ENCODE measurements at regions not wholly inside any gene's neighbourhood (a gene's known extent, or its start where the extent isn't known, plus 50 kb on each side); places are given as distances from the start of the nearest gene placed in this dataset.
A peak's percentile ranks its signal among the peaks of the same experiment; 100 is the strongest.

DNA sequence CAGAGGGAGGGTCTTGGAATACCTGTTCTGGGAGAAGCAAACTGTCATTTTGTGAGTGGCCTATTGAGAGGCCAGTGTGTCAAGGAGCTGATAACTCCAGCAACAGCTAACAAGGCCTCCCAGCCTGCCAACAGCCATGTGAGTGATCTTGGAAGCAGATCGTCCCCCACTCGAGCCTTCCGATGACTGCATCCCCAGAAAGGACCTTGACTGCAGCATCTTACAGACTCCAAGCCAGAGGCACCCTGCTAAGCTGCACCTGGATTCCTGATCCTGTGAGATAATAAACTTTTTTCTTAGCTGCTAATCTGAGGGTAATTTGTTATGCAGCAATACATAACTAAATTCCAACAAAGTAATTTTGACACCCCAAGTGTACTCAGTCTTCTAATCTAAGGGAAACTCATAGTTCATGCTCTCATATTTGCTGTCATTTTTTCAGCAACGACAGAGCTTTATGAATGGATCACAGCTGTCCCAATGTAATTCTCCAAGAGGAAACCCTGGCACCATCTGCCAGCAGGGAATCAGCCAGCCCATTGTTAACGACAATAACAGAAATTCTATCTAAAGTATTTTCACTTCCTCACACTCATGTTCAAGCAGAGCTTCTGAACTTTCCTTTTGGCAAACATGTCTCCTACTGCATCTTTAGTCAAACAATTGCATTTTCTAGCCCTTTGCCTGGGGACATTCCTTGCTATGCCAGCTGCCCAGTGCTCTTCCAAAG is 470.2 kb upstream of the BTBD3 start:
- TF ChIP-seq, protein P1, sequence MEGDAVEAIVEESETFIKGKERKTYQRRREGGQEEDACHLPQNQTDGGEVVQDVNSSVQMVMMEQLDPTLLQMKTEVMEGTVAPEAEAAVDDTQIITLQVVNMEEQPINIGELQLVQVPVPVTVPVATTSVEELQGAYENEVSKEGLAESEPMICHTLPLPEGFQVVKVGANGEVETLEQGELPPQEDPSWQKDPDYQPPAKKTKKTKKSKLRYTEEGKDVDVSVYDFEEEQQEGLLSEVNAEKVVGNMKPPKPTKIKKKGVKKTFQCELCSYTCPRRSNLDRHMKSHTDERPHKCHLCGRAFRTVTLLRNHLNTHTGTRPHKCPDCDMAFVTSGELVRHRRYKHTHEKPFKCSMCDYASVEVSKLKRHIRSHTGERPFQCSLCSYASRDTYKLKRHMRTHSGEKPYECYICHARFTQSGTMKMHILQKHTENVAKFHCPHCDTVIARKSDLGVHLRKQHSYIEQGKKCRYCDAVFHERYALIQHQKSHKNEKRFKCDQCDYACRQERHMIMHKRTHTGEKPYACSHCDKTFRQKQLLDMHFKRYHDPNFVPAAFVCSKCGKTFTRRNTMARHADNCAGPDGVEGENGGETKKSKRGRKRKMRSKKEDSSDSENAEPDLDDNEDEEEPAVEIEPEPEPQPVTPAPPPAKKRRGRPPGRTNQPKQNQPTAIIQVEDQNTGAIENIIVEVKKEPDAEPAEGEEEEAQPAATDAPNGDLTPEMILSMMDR (IDR thresholded peaks at IDR 0.05), result no peak
- no peak for DNase-seq (ENCODE audit: low spot score)
- H3K27ac Mint-ChIP-seq (ENCODE audit: unreplicated experiment), result no peak overlapping the region

DNA sequence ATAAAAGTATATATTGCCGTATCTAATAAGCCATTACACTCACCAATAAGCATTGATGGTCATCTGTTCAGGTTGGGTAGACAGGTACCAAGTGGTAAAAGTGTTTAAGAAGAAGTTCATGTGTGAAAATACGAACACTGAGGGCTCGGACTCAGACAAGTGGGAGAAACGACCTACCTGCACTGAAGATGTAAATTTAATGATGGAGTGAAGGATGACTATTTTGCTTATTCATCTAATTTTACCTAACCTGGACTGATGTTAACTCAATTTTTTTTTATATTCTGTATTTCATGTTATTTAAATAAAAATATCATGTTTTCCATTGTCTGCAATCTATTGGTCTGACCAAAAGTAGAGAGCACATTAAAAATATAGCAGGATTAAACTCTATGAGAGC is 469.1 kb upstream of the BTBD3 start:
- H3K9me3 Mint-ChIP-seq (ENCODE audit: low read depth), result no peaks in the 10 kb centered on the region
- TF ChIP-seq, protein P1 (IDR thresholded peaks at IDR 0.05), result no peak
- no peaks in the 10 kb centered on the region for H3K27me3 Mint-ChIP-seq (ENCODE audit: low read depth)
- no peak overlapping the region for H3K4me3 Mint-ChIP-seq (ENCODE audit: unreplicated experiment)
- H3K36me3 Mint-ChIP-seq (ENCODE audit: low read depth), result no peaks in the 10 kb centered on the region
- DNase-seq (ENCODE audit: low spot score), result no peak
- H3K27ac Mint-ChIP-seq (ENCODE audit: unreplicated experiment), result no peak overlapping the region
- H3K4me1 Mint-ChIP-seq (ENCODE audit: low read depth), result peaks cover 29% of the 10 kb centered on the region

More for the DNA sequence above, 470.2 kb upstream of the BTBD3 start:
- H3K9me3 Mint-ChIP-seq (ENCODE audit: low read depth), result no peaks in the 10 kb centered on the region
- no peak overlapping the region for H3K4me3 Mint-ChIP-seq (ENCODE audit: unreplicated experiment)
- H3K36me3 Mint-ChIP-seq (ENCODE audit: low read depth), result no peaks in the 10 kb centered on the region
- peaks cover 19% of the 10 kb centered on the region for H3K4me1 Mint-ChIP-seq (ENCODE audit: low read depth)
- H3K27me3 Mint-ChIP-seq (ENCODE audit: low read depth), result no peaks in the 10 kb centered on the region

DNA sequence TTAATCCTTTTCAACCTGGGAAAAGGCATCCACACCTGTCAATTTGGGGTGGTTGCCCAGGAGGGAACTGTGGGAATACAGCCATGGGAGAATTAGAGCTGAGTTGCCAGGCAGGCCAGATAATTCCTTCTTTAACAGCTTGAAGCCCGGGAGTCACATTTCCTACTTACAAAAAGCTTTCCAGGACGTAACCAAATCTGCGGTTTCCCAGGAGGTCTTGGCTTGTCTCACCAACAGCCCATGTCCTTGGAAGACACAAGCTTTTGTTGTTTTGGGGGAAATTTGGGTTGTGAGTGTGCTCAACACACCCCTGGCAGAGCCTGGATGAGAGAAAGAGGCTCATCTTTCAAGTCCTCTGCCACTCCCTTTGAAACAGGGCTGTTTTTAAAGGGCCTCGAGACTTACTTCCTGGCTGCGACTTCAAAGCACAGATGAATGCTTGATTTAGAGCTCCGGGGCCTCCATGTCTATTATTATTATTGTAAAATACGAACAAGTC is 465.9 kb upstream of the BTBD3 start:
- no peaks in the 10 kb centered on the region for H3K9me3 Mint-ChIP-seq (ENCODE audit: low read depth)
- TF ChIP-seq, protein P1 (IDR thresholded peaks at IDR 0.05), result no peak
- no peak for DNase-seq (ENCODE audit: low spot score)
- H3K4me3 Mint-ChIP-seq (ENCODE audit: unreplicated experiment), result no peak overlapping the region
- H3K36me3 Mint-ChIP-seq (ENCODE audit: low read depth), result no peaks in the 10 kb centered on the region
- peaks cover 45% of the 10 kb centered on the region for H3K4me1 Mint-ChIP-seq (ENCODE audit: low read depth)
- peak overlapping the region; percentile 25 for H3K27ac Mint-ChIP-seq (ENCODE audit: unreplicated experiment)
- H3K27me3 Mint-ChIP-seq (ENCODE audit: low read depth), result no peaks in the 10 kb centered on the region

DNA sequence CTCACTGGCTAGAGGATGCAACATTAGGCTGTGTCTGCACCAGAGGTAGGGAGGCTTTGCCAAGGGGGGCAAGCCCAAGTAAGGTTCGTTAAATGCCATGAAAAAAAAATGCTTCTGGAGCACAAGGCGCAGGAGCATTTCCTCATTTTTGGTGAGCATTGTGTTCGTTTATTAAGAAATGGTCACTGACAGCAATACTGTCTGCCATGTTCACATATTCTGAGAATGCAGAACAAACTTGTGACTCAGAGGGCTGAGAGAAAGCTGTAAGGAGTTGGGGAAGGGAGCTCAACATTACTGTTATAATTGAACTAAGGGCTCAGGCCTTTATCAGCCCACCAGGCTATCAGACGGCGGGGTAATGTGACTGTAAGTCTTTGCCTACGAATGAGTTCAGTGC is 465.4 kb upstream of the BTBD3 start:
- no peaks in the 10 kb centered on the region for H3K27me3 Mint-ChIP-seq (ENCODE audit: low read depth)
- DNase-seq (ENCODE audit: low spot score), result no peak
- TF ChIP-seq, protein P1 (IDR thresholded peaks at IDR 0.05), result no peak
- H3K4me1 Mint-ChIP-seq (ENCODE audit: low read depth), result peaks cover 49% of the 10 kb centered on the region
- no peak overlapping the region for H3K4me3 Mint-ChIP-seq (ENCODE audit: unreplicated experiment)
- H3K27ac Mint-ChIP-seq (ENCODE audit: unreplicated experiment), result no peak overlapping the region
- no peaks in the 10 kb centered on the region for H3K9me3 Mint-ChIP-seq (ENCODE audit: low read depth)
- H3K36me3 Mint-ChIP-seq (ENCODE audit: low read depth), result no peaks in the 10 kb centered on the region

DNA sequence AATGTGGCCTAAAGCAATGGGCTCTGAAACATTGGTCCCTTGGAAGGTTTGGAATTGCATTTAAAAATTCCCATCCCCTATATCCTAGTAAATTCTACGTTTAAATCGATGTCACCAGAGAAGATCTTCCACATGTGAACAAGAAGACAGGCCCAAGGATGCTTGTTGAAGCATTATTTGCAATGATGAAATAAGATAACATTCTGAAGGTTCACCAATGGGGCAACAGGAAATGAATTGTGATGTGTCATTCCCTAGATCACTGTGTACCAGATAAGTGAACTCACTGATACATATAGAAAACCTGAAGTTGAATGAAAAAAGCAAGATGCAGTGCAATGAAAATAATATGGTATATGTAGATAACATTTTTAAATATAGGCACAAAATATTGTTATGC is 464.3 kb upstream of the BTBD3 start:
- Mint-ChIP-seq H3K27ac (ENCODE audit: unreplicated experiment) (no peak overlapping the region), H3K4me1 (ENCODE audit: low read depth) (peaks cover 59% of the 10 kb centered on the region), H3K9me3 (ENCODE audit: low read depth) (no peaks in the 10 kb centered on the region), H3K27me3 (ENCODE audit: low read depth) (no peaks in the 10 kb centered on the region), H3K4me3 (ENCODE audit: unreplicated experiment) (no peak overlapping the region), H3K36me3 (ENCODE audit: low read depth) (no peaks in the 10 kb centered on the region)
- DNase-seq (ENCODE audit: low spot score), result no peak
- TF ChIP-seq, protein P1 (IDR thresholded peaks at IDR 0.05), result no peak
